Activated CD8-positive, alpha-beta T cell treated with anti-CD3 and anti-CD28 coated beads for 36 hours (primary cell): ENCODE measurements at regions not wholly inside any gene's neighbourhood (a gene's known extent, or its start where the extent isn't known, plus 50 kb on each side); places are given as distances from the start of the nearest gene placed in this dataset.

Experiments used
- ATAC-seq: fragments of 200-7000 bp; cut with Tn5 transposase; one replicate; pipeline ENCODE4 v1.10.0; 2021; ENCODE audit warnings: mild to moderate bottlenecking, moderate library complexity
- CTCF ChIA-PET: fragments of 350-600 bp; sonication (Branson Sonifier 250); formaldehyde crosslinking; loops from one replicate; lab custom pipeline; 2021; ENCODE audit warnings: antibody characterized with exemption; lab: Charles Lee
- POLR2A ChIA-PET: fragments of 350-600 bp; sonication (Branson Sonifier 250); formaldehyde crosslinking; loops from one replicate; lab custom pipeline; 2021; ENCODE audit warnings: antibody characterized with exemption; lab: Charles Lee
- DNase-seq: peaks from one replicate; pipeline ENCODE4 v3.0.0-alpha.2; 2020
- H3K27ac Mint-ChIP-seq: one replicate; pipeline ENCODE4 v1.8.0; 2021; ENCODE audit warnings: mild to moderate bottlenecking, mixed read lengths
- H3K27me3 Mint-ChIP-seq: one replicate; pipeline ENCODE4 v1.8.0; 2021; ENCODE audit warnings: mixed read lengths
- H3K36me3 Mint-ChIP-seq: one replicate; pipeline ENCODE4 v1.8.0; 2021; ENCODE audit warnings: low read depth, mixed read lengths
- H3K4me1 Mint-ChIP-seq: one replicate; pipeline ENCODE4 v1.8.0; 2021; ENCODE audit warnings: low read depth, mixed read lengths
- H3K4me3 Mint-ChIP-seq: one replicate; pipeline ENCODE4 v1.8.0; 2021; ENCODE audit warnings: mild to moderate bottlenecking, moderate library complexity, mixed read lengths
- H3K9me3 Mint-ChIP-seq: one replicate; pipeline ENCODE4 v1.8.0; 2021; ENCODE audit warnings: mixed read lengths
- intact Hi-C: fragments of 100-400 bp; cut with micrococcal nuclease; formaldehyde crosslinking; loops from one replicate; pipeline ENCODE4 v1.10.0; 2022
- TF ChIP-seq, protein P1 (sequence below): fragments of 200-600 bp; IDR thresholded peaks from one replicate; pipeline ENCODE4 v1.8.0; 2022; ENCODE audit warnings: antibody characterized with exemption, mild to moderate bottlenecking

DNA sequence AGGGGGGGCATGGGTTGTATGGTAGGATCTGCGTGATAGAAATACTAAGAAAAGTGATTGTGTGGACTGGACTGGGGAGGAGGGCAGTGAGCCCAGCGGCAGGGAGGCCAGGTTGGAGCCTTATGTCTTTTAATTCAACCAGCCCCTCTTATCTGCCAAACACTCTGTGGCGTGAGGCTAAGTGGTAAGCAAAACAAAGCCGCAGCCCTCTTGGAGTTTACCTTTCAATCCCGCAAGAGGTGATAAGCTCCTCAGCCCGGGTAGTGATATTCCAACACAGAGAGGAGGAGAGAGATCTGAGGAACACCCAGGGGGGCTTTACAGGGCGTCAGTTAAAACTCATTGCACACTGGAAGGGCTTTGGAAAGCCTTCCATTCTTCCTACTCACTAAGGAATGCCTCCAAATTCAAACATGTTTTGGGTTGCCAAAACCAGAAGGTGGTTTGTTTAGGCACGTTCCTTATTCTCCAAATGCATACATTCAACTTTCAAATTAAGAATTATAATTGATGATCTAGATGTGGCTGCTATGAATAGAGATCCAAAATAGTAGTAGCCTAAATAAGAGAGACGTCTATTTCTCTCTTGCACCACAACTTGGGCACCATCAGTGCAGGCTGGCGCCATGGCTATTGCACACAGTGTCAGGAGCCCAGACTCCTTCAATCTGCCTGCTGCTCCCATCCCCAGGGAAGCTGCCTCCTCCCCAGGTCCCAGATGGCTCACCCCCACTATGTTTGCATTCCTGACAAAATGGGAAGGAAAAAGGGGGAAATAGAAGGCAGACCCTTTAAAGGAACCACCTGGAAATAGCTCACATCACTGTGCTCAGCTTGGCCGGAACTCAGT is 75.1 kb upstream of the FSTL4 start:
- DNase-seq (no peak), ATAC-seq (no peak)
- H3K4me1 Mint-ChIP-seq = no peaks in the 10 kb centered on the region
- TF ChIP-seq, protein P1, sequence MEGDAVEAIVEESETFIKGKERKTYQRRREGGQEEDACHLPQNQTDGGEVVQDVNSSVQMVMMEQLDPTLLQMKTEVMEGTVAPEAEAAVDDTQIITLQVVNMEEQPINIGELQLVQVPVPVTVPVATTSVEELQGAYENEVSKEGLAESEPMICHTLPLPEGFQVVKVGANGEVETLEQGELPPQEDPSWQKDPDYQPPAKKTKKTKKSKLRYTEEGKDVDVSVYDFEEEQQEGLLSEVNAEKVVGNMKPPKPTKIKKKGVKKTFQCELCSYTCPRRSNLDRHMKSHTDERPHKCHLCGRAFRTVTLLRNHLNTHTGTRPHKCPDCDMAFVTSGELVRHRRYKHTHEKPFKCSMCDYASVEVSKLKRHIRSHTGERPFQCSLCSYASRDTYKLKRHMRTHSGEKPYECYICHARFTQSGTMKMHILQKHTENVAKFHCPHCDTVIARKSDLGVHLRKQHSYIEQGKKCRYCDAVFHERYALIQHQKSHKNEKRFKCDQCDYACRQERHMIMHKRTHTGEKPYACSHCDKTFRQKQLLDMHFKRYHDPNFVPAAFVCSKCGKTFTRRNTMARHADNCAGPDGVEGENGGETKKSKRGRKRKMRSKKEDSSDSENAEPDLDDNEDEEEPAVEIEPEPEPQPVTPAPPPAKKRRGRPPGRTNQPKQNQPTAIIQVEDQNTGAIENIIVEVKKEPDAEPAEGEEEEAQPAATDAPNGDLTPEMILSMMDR = no peak
- H3K27ac Mint-ChIP-seq = no peak overlapping the region
- POLR2A ChIA-PET = no interaction called here
- H3K4me3 Mint-ChIP-seq = no peak overlapping the region
- CTCF ChIA-PET = no interaction called here
- intact Hi-C loops = no loop called here
- peaks cover 24% of the 10 kb centered on the region for H3K27me3 Mint-ChIP-seq
- H3K9me3 Mint-ChIP-seq = no peaks in the 10 kb centered on the region
- H3K36me3 Mint-ChIP-seq = no peaks in the 10 kb centered on the region

DNA sequence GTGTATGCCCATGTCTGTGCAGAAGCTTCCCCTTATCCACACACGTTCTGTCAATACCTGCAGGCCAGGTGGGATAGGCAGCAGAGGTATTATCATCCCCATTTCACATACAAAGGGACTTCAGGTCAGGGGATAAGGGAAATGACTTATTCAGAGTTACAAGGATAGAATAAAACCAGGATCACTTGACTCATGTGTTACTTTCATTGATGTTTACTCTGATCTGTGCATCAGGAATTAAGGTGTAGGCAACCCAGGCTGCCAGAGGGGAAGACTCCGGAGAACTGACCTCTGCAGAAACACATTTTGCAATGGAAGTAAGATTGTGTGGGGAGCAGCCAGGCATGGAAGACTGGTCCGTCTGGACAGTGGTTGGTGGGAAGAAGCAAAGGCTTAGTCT is 74.2 kb upstream of the FSTL4 start:
- ATAC-seq (no peak), DNase-seq (no peak)
- H3K9me3 Mint-ChIP-seq = no peaks in the 10 kb centered on the region
- H3K4me3 Mint-ChIP-seq = no peak overlapping the region
- TF ChIP-seq, protein P1 = no peak
- CTCF ChIA-PET = no interaction called here
- POLR2A ChIA-PET = no interaction called here
- peaks cover 24% of the 10 kb centered on the region for H3K27me3 Mint-ChIP-seq
- intact Hi-C loops = no loop called here
- no peak overlapping the region for H3K27ac Mint-ChIP-seq
- H3K36me3 Mint-ChIP-seq = no peaks in the 10 kb centered on the region
- no peaks in the 10 kb centered on the region for H3K4me1 Mint-ChIP-seq

DNA sequence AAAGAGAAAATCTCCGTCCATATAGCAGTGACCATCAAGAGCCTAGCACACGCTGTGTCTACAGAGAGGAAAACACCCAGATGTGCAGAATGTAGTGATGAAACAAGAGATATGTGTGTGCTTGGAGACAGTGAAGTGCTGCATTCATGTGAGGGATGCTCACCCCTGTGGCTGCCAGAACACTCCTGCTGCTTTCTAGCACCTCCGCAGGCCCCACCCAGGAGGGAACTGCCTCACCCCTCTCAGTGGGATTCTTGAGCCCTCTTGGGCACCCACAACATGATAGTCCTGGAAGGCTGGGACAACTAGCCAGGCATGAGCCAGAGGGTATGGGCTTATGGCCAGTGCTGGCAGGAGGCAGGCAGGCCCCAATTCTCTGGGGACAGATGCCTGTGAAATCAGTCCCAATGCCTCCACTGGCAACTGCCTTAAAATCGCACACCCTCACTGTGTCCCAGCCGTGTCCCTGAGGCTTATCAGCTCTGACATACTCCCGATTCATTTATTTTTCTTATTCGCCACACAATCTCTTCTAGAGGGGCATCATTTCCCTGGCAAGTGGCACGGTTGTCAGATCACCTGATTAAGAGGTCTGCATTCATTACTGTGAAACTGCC is 73.2 kb upstream of the FSTL4 start:
- no peak for DNase-seq
- no peak overlapping the region for H3K27ac Mint-ChIP-seq
- POLR2A ChIA-PET = no interaction called here
- H3K9me3 Mint-ChIP-seq = no peaks in the 10 kb centered on the region
- H3K4me1 Mint-ChIP-seq = no peaks in the 10 kb centered on the region
- TF ChIP-seq, protein P1 = no peak
- CTCF ChIA-PET = no interaction called here
- no peak for ATAC-seq
- no peaks in the 10 kb centered on the region for H3K36me3 Mint-ChIP-seq
- no peak overlapping the region for H3K4me3 Mint-ChIP-seq
- H3K27me3 Mint-ChIP-seq = peaks cover 22% of the 10 kb centered on the region
- intact Hi-C loops = no loop called here

DNA sequence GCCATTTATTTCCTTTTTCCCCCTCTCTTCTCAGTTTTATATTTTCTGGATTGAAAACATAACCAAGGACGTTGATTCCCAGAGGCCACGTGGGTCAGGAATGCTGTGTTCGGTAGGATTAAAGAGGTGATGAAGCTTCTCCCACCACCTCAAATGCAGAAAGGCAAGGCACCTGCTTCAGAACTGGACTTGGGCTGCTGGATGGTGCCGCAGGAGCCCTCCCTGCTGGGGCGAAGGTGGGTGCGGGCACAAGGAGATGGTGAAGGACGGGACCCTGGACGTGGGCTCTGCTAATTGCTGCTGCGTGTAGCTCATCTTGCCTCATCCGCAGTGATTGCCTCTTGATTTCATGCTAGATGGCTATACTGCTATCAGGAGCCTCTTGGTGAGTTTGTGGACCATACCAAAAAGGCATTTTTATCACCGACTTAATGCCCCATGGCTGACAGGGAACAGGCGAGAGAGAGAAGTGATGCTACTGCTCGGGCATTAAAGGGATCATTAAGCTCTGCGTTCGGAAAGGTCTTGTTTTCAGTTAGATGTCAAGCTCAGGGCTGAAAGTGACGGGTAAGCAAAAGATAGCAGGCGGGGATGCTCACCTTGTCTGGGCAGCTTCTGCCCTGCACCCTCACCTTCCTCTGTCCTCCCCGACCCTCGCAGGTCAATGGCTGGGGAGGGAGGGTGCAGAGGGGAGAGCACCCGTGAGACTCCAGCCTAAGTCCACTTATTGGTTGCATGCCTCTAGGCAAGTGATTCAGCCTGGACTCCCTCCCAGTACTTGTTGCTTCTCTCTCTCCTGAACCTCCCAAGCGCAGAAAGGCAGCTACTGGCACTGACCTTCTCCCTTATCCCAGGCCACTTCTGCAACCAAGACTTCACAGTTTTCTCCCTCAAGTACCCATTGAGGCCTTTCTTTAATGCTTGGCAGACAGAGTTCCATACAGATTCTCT is 71.6 kb upstream of the FSTL4 start:
- no peak for DNase-seq
- TF ChIP-seq, protein P1 = no peak
- CTCF ChIA-PET = interaction anchor here (0.8 to 1.0 kb wide), 2 partner anchors 16 to 135 kb away, joined by 3 read pairs; no protein-coding TSS in a partner anchor
- no peaks in the 10 kb centered on the region for H3K9me3 Mint-ChIP-seq
- POLR2A ChIA-PET = no interaction called here
- no peak for ATAC-seq
- intact Hi-C loops = no loop called here
- H3K4me3 Mint-ChIP-seq = no peak overlapping the region
- H3K36me3 Mint-ChIP-seq = no peaks in the 10 kb centered on the region
- peaks cover 18% of the 10 kb centered on the region for H3K27me3 Mint-ChIP-seq
- no peak overlapping the region for H3K27ac Mint-ChIP-seq
- H3K4me1 Mint-ChIP-seq = no peaks in the 10 kb centered on the region
